ENCODE measurements at regions not wholly inside any gene's neighbourhood (a gene's known extent, or its start where the extent isn't known, plus 50 kb on each side); places are given as distances from the start of the nearest gene placed in this dataset.
A peak's percentile ranks its signal among the peaks of the same experiment; 100 is the strongest.
"Not testable (repeated sequence)": the region's sequence is repeated elsewhere in the genome, so short reads cannot be mapped to it uniquely, and the experiment has no call there.

DNA sequence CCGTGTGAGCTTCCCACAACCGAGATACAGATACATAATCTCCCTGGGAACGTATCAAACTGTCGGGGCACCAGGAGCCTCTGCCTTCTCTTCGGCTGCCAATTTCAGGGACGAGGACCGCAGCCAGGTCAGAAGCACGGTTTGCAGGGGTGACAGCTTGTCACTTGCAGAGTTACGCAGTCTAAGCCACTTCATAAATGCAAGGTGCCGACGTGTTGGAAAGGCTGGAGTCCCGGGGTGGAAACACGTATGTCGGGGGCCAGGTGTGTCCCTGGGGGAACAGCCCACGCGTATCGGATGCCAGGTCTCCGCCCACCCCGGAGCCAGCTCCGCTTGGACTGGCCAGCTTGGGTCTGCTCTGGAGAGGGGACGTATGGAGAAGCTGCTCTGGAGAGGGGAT is 76.3 kb upstream of the SHOX start:
- DNase-seq = no peak
- no peak for ATAC-seq

DNA sequence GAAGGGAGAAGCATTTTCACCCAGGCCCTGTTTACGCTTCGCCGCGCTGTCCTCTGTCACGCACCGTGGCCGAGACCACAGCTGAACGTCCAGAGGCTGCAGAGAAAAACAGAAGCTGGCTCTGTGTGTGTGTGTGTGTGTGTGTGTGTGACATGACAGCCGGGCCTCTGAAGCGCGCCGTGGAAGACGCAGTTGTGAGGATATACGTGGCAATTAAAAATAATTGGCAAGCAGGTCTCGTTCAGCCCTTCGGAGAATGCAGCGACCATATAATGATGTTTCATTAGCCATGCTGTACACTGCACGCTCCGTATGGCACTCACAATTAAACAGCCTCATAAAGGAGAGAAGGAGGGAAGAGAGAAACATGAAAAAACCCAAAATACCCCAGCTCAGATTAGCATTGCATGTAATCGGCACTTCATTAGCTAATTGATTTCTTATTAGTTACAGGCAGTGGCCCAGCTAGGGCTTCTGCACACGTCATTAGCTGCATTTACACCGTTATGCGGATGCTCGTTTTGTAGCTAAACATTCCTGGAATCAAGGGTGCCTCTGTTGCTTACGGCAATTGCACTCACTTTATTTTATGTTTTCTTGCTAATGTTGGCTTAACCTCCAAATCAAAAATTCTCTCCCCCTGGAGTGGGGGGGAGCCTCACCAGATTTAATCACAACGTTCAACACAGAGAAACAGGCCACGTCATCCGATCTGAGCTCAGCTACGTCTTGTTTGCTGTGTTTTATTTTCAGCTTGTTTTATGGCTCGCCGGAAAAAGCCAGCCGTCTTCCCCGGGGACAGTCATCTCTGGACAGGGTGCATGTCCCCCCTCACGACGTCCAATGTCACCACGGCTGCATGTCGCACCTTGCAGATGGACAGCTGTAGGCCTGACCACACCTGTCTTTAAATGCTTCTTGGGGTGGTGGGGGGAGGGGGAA is 74.6 kb upstream of the SHOX start:
- no peak for DNase-seq

GRCh38 chrX:557601-558000 is 73.0 kb upstream of the SHOX start:
- not testable (repeated sequence) for ATAC-seq, DNase-seq

More for the DNA sequence above, 74.6 kb upstream of the SHOX start:
- no peak for ATAC-seq

DNA sequence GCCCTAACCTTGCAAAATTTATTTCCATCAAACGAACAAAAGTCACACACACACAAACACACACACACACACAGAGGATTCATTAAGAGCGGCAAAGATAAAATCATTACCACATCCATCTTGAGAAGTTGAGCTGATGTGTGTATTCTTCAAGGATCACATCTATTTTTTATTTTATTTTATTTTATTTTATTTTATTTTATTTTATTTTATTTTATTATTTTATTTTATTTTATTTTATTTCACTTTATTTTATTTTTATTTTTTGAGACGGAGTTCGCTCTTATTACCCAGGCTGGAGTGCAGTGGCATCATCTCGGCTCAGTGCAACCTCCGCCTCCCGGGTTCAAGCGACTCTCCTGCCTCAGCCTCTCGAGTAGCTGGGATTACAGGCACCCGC is 71.3 kb upstream of the SHOX start:
- DNase-seq, ATAC-seq: not testable (repeated sequence)

DNA sequence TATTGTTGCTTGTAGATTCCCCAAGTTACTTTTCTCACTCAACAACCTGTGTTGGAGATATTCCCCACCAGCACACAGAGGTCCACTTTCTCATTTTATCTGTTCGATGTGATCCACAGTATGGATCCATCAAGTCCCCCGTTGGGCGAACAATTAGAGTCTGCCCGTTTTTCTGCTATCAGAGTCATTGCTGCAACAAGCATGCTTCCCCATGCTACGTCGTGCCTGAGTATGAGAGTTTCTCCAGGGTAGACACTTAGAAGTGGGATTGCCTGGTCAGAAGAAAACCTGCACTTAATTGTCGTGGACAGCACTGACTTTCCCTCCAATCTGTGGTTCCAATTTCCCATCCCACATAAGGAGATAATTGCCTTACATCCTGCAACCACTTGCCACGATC is 62.7 kb upstream of the SHOX start:
- ATAC-seq (no peak), DNase-seq (no peak)

GRCh38 chrX:568311-568710 is 62.3 kb upstream of the SHOX start:
- DNase-seq = no peak
- peak; percentile 40 for ATAC-seq

DNA sequence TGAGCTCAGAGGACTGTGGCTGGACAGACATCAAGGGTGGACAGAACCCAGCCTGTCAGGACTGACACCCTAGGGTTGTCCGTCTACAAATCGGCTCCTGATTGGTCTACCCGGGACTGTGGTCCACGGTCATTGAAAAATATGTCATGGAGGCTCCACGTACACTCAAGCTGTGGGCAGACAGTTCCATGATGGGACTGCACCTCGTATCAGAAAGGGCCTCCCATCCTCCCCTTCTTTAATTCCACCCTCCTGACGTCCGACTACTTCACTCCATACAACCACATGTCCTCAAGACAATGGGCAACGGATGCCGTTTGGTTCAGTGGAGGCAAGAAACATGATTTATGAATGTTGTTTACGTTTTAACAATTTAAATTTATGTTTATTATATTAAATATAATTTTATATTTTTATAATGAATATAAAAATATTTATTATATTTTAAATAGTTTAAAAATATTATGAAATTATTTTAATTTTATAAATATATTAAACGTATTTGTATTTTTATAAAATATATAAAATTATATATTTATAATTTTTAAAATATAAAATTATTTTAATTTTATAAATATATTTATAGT is 58.0 kb upstream of the SHOX start:
- ATAC-seq (no peak), DNase-seq (no peak)

- no peak for ATAC-seq
- DNase-seq = no peak
Measured at GRCh38 chrX:574251-574650, 56.3 kb upstream of the SHOX start.

GRCh38 chrX:574830-575229 is 55.8 kb upstream of the SHOX start:
- no peak for DNase-seq
- ATAC-seq = no peak

GRCh38 chrX:576904-577560 is 53.6 kb upstream of the SHOX start:
- DNase-seq = no peak
- no peak for ATAC-seq

GRCh38 chrX:578531-578930 is 52.1 kb upstream of the SHOX start:
- ATAC-seq (no peak), DNase-seq (no peak)

DNA sequence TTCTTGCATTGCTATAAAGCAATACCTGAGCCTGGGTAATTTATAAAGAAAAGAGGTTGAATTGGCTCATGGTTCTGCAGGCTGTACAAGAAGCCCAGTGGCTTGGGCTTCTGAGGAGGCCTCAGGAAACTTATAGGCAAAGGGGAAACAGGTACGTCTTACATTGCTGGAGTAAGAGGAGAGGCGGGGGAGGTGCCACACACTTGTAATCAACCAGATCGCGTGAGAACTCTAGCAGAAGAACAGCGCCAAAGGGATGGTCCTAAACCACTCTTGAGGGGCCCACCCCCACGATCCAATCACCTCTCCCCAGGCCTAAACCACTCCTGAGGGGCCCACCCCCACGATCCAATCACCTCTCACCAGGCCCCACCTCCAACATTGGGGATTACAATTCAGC is 50.6 kb upstream of the SHOX start:
- DNase-seq (no peak), ATAC-seq (no peak)
